ENCODE measurements at regions not wholly inside any gene's neighbourhood (a gene's known extent, or its start where the extent isn't known, plus 50 kb on each side); places are given as distances from the start of the nearest gene placed in this dataset.

GRCh38 chr5:131022811-131023497 lies 142.1 kb downstream of the HINT1 start:
- H3K27ac ChIP-seq (ENCODE audit: poor library complexity, severe bottlenecking), result no peak overlapping the region
- H3K9me3 ChIP-seq (ENCODE audit: severe bottlenecking), result peaks cover 3% of the 10 kb centered on the region
- H3K4me3 ChIP-seq (ENCODE audit: severe bottlenecking), result no peak overlapping the region
- H3K4me1 ChIP-seq (ENCODE audit: insufficient read depth, poor library complexity, severe bottlenecking), result no peaks in the 10 kb centered on the region
- DNase-seq (ENCODE audit: low spot score), result no peak
- H3K36me3 ChIP-seq (ENCODE audit: low read depth), result no peaks in the 10 kb centered on the region
- no peaks in the 10 kb centered on the region for H3K27me3 ChIP-seq (ENCODE audit: insufficient read depth, poor library complexity, severe bottlenecking)
- TF ChIP-seq CTCF (IDR thresholded peaks at IDR 0.05; ENCODE audit: poor library complexity, severe bottlenecking), result no peak
- ATAC-seq (ENCODE audit: low read depth), result no peak

- no peaks in the 10 kb centered on the region for H3K4me1 ChIP-seq (ENCODE audit: insufficient read depth, poor library complexity, severe bottlenecking)
- H3K4me3 ChIP-seq (ENCODE audit: severe bottlenecking), result no peak overlapping the region
- ATAC-seq (ENCODE audit: low read depth), result no peak
- no peak for TF ChIP-seq CTCF (IDR thresholded peaks at IDR 0.05; ENCODE audit: poor library complexity, severe bottlenecking)
- H3K27me3 ChIP-seq (ENCODE audit: insufficient read depth, poor library complexity, severe bottlenecking), result no peaks in the 10 kb centered on the region
- H3K9me3 ChIP-seq (ENCODE audit: severe bottlenecking), result peaks cover 3% of the 10 kb centered on the region
- no peak for DNase-seq (ENCODE audit: low spot score)
- H3K36me3 ChIP-seq (ENCODE audit: low read depth), result no peaks in the 10 kb centered on the region
- H3K27ac ChIP-seq (ENCODE audit: poor library complexity, severe bottlenecking), result no peak overlapping the region
These were observed 143.4 kb downstream of the HINT1 start for GRCh38 chr5:131021646-131022045.

DNA sequence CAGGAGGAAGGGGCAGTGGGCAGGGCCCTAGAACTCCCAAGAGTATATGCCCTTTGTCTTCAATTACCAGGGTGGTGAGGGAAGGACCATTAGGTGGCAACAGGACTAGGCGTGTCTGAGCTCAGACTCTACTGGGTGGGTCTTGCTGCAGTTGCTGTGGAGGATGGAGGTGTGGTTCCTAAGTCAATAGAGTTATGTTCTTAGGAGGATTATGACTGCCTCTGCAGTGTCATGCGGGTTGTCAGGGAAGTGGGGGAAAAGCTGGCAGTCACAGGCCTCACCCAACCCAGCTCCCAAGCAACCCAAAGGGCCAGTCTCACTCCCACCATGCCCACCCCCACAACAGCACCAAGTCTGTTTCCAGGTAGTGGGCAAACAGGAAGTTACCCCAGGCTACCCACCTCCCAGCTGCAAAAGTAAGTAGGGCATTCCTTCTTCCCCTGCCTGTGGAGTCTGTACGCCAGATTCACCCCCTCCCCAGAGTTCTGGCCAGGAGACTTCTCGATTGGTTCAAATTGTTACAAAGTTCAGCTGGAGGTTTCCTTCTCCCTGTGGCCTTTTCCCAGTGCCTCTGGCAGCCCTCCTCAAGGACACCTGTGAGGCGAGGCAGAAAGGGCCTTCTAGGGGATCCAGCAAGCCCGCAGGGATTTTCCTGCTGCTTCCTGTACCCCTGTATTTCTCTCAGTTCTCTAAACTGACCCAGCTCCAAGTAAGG lies 145.3 kb downstream of the HINT1 start:
- Histone ChIP-seq H3K36me3 (ENCODE audit: low read depth) (no peaks in the 10 kb centered on the region), H3K27ac (ENCODE audit: poor library complexity, severe bottlenecking) (no peak overlapping the region), H3K9me3 (ENCODE audit: severe bottlenecking) (peaks cover under 1% of the 10 kb centered on the region), H3K4me3 (ENCODE audit: severe bottlenecking) (no peak overlapping the region), H3K4me1 (ENCODE audit: insufficient read depth, poor library complexity, severe bottlenecking) (no peaks in the 10 kb centered on the region), H3K27me3 (ENCODE audit: insufficient read depth, poor library complexity, severe bottlenecking) (no peaks in the 10 kb centered on the region)
- ATAC-seq (ENCODE audit: low read depth), result peak; percentile 61; the same call in 2 of the 3 replicates
- DNase-seq (ENCODE audit: low spot score), result no peak
- TF ChIP-seq CTCF (IDR thresholded peaks at IDR 0.05; ENCODE audit: poor library complexity, severe bottlenecking), result no peak

- Histone ChIP-seq H3K4me3 (ENCODE audit: severe bottlenecking) (no peak overlapping the region), H3K27ac (ENCODE audit: poor library complexity, severe bottlenecking) (no peak overlapping the region), H3K4me1 (ENCODE audit: insufficient read depth, poor library complexity, severe bottlenecking) (no peaks in the 10 kb centered on the region), H3K9me3 (ENCODE audit: severe bottlenecking) (no peaks in the 10 kb centered on the region), H3K27me3 (ENCODE audit: insufficient read depth, poor library complexity, severe bottlenecking) (no peaks in the 10 kb centered on the region), H3K36me3 (ENCODE audit: low read depth) (no peaks in the 10 kb centered on the region)
- DNase-seq (ENCODE audit: low spot score) (no peak), ATAC-seq (ENCODE audit: low read depth) (no peak)
- no peak for TF ChIP-seq CTCF (IDR thresholded peaks at IDR 0.05; ENCODE audit: poor library complexity, severe bottlenecking)
These were observed 145.9 kb downstream of the HINT1 start for GRCh38 chr5:131019111-131019510.

- no peak for TF ChIP-seq CTCF (IDR thresholded peaks at IDR 0.05; ENCODE audit: poor library complexity, severe bottlenecking)
- ATAC-seq (ENCODE audit: low read depth) (no peak), DNase-seq (ENCODE audit: low spot score) (no peak)
- Histone ChIP-seq H3K9me3 (ENCODE audit: severe bottlenecking) (no peaks in the 10 kb centered on the region), H3K27ac (ENCODE audit: poor library complexity, severe bottlenecking) (no peak overlapping the region), H3K27me3 (ENCODE audit: insufficient read depth, poor library complexity, severe bottlenecking) (peaks cover 6% of the 10 kb centered on the region), H3K4me1 (ENCODE audit: insufficient read depth, poor library complexity, severe bottlenecking) (no peaks in the 10 kb centered on the region), H3K36me3 (ENCODE audit: low read depth) (no peaks in the 10 kb centered on the region), H3K4me3 (ENCODE audit: severe bottlenecking) (no peak overlapping the region)
These were observed 156.7 kb downstream of the HINT1 start for GRCh38 chr5:131008329-131008728.
